Non-pigmented ciliary epithelial cell (primary cell): ENCODE measurements at regions not wholly inside any gene's neighbourhood (a gene's known extent, or its start where the extent isn't known, plus 50 kb on each side); places are given as distances from the start of the nearest gene placed in this dataset.

ENCODE experiments used
- DNase-seq: peaks from one replicate; pipeline ENCODE4 v3.0.0-alpha.2; 2010; ENCODE audit warnings: low read depth

- no peak for DNase-seq
These were observed 78.5 kb downstream of the RPLP1 start for GRCh38 chr15:69530991-69531664.

GRCh38 chr15:69531665-69532027 is 79.0 kb downstream of the RPLP1 start:
- no peak for DNase-seq

- no peak for DNase-seq
These were observed 79.4 kb downstream of the RPLP1 start for GRCh38 chr15:69532066-69532465.

GRCh38 chr15:69532856-69533255 is 80.2 kb downstream of the RPLP1 start:
- DNase-seq: no peak

- no peak for DNase-seq
These were observed 80.9 kb downstream of the RPLP1 start for GRCh38 chr15:69533522-69533921.

- DNase-seq: peak; percentile 41
These were observed 82.6 kb downstream of the RPLP1 start for GRCh38 chr15:69535101-69535638.

- no peak for DNase-seq
These were observed 83.4 kb downstream of the RPLP1 start for GRCh38 chr15:69535998-69536397.

- no peak for DNase-seq
These were observed 84.3 kb downstream of the RPLP1 start for GRCh38 chr15:69536726-69537512.

- DNase-seq: no peak
These were observed 85.3 kb downstream of the RPLP1 start for GRCh38 chr15:69537901-69538300.

- no peak for DNase-seq
These were observed 85.8 kb downstream of the RPLP1 start for GRCh38 chr15:69538379-69538778.

GRCh38 chr15:69539345-69539744 is 86.7 kb downstream of the RPLP1 start:
- no peak for DNase-seq

GRCh38 chr15:69540622-69541021 is 88.0 kb downstream of the RPLP1 start:
- no peak for DNase-seq

- DNase-seq: no peak
These were observed 89.4 kb downstream of the RPLP1 start for GRCh38 chr15:69542028-69542427.

GRCh38 chr15:69543681-69544364 is 91.2 kb downstream of the RPLP1 start:
- DNase-seq: no peak

- no peak for DNase-seq
These were observed 91.9 kb downstream of the RPLP1 start for GRCh38 chr15:69544365-69545113.

GRCh38 chr15:69546182-69546581 is 93.6 kb downstream of the RPLP1 start:
- no peak for DNase-seq

GRCh38 chr15:69548395-69549180 is 96.0 kb downstream of the RPLP1 start:
- no peak for DNase-seq

- no peak for DNase-seq
These were observed 98.9 kb downstream of the RPLP1 start for GRCh38 chr15:69551391-69552056.

GRCh38 chr15:69552057-69552815 is 99.6 kb downstream of the RPLP1 start:
- DNase-seq: no peak

GRCh38 chr15:69553686-69554085 is 101.1 kb downstream of the RPLP1 start:
- no peak for DNase-seq
